SH-SY5Y (cell line): ENCODE measurements at regions not wholly inside any gene's neighbourhood (a gene's known extent, or its start where the extent isn't known, plus 50 kb on each side); places are given as distances from the start of the nearest gene placed in this dataset.

Source experiments
- GATA2 ChIP-seq: IDR thresholded peaks from 2 replicates; pipeline ENCODE4 v1.6.1; 2011; ENCODE audit warnings: mild to moderate bottlenecking, low read depth, low read length
- GATA3 ChIP-seq: IDR thresholded peaks from 2 replicates; pipeline ENCODE4 v1.6.1; 2011; ENCODE audit warnings: low read depth, mild to moderate bottlenecking, low read length, moderate library complexity

DNA sequence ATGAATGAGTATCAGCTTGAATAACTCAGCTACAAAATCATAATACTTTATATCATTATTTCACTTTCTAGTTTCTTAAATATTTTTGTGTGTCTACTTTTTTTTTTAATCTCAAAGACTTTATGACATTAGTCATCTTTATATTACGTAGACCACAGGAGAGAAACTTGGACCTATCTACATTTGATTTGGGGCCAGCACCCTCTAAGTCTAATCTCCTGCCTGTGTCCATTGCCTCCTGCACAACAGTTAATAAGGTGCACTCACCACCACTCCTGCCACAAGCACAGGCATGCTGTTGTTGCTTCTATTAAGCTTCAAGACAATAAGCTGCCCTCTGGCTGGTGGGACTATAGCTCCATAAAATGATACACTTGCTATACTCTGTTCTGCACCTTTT, 70.4 kb downstream of the DIRAS3 start:
- TF ChIP-seq GATA3 (no peak), GATA2 (no peak)
